Lower leg skin (tissue), 4 donors: ENCODE measurements at regions not wholly inside any gene's neighbourhood (a gene's known extent, or its start where the extent isn't known, plus 50 kb on each side); places are given as distances from the start of the nearest gene placed in this dataset.

ENCODE experiments used
- DNase-seq, 2 donors: peaks; one replicate each; pipeline ENCODE4 v3.0.0-alpha.2; 2019; ENCODE audit warnings: low spot score in 2 of 2
- H3K4me3 ChIP-seq: fragments of 200-600 bp; sonication (generic); 2 replicates; pipeline ENCODE4 v1.5.1; 2017; ENCODE audit warnings: mild to moderate bottlenecking, low read depth; ENCODE audit not compliant: poor library complexity, severe bottlenecking
- POLR2A ChIP-seq, 2 donors: fragments of 450-650 bp; IDR thresholded peaks; one replicate each; pipeline ENCODE4 v1.6.1; 2016 to 2017; ENCODE audit warnings: antibody characterized with exemption in 2 of 2, mild to moderate bottlenecking in 1 of 2, moderate library complexity in 1 of 2
- WGBS, 2 donors: methylation state at CpG; one replicate each; pipeline ENCODE4 v1.1.5; 2018; 5-methylcytosine and 5-hydroxymethylcytosine counted together
- intact Hi-C: fragments of 100-400 bp; cut with DNase I; formaldehyde crosslinking; loops from one replicate; pipeline ENCODE4 v1.15.0; 2023; ENCODE audit warnings: low total_unique reads
- TF ChIP-seq, protein P1 (sequence below), 3 donors: fragments of 450-650 bp; IDR thresholded peaks; one replicate each; pipeline ENCODE4 v1.5.1; 2016; ENCODE audit warnings: antibody characterized with exemption in 3 of 3, mild to moderate bottlenecking in 3 of 3, moderate library complexity in 2 of 3

DNA sequence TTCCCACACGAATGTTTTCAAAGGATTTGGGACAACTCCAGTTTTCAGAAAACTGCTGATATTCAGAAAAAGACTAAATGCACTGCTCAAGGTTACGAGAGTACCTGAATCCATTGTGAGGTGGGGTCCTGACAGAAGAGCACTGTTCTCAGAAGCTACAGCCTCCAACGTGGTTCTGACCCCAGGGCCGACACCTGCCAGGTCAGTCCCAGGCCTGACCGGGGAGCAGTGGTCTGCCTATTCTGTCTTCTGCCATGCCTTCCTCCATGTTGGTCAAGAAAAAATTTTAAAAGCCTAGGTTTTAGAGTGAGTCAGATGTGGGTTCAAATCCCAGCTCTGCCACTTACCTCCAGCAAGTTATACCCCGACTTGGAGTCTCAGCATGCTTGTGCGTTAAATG, 212.3 kb downstream of the BCL11A start:
- TF ChIP-seq, protein P1, sequence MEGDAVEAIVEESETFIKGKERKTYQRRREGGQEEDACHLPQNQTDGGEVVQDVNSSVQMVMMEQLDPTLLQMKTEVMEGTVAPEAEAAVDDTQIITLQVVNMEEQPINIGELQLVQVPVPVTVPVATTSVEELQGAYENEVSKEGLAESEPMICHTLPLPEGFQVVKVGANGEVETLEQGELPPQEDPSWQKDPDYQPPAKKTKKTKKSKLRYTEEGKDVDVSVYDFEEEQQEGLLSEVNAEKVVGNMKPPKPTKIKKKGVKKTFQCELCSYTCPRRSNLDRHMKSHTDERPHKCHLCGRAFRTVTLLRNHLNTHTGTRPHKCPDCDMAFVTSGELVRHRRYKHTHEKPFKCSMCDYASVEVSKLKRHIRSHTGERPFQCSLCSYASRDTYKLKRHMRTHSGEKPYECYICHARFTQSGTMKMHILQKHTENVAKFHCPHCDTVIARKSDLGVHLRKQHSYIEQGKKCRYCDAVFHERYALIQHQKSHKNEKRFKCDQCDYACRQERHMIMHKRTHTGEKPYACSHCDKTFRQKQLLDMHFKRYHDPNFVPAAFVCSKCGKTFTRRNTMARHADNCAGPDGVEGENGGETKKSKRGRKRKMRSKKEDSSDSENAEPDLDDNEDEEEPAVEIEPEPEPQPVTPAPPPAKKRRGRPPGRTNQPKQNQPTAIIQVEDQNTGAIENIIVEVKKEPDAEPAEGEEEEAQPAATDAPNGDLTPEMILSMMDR (IDR thresholded peaks at IDR 0.05): no peak
- no peak for TF ChIP-seq POLR2A (IDR thresholded peaks at IDR 0.05)
- WGBS, 2 donors: 87 to 93% methylated on average over 7 of the region's 7 CpGs
- intact Hi-C loops: no loop called here
- H3K4me3 ChIP-seq: no peak overlapping the region
- no peak for DNase-seq

DNA sequence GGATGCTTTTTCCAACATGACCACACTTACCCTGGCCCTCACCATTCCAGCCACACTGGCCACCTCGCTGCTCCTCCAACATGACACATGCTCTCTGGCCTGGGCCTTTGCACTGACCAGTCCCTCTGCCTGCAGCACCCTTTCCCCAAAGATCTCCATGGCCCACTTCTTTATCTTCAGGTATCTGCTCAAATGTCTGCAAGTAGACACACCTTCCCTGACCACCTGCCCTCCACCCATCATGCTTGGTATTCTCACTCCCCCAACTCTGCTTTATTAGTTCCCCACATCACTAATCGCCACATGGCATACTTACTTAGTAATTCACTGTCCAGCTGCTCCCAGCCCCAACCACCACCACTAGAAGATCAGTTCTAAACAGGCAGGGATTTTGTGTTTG, 214.2 kb downstream of the BCL11A start:
- no peak for TF ChIP-seq POLR2A (IDR thresholded peaks at IDR 0.05)
- TF ChIP-seq, protein P1 (IDR thresholded peaks at IDR 0.05): no peak
- H3K4me3 ChIP-seq: no peak overlapping the region
- intact Hi-C loops: no loop called here
- WGBS, 2 donors: 87 to 95% methylated on average over 2 of the region's 2 CpGs
- no peak for DNase-seq

DNA sequence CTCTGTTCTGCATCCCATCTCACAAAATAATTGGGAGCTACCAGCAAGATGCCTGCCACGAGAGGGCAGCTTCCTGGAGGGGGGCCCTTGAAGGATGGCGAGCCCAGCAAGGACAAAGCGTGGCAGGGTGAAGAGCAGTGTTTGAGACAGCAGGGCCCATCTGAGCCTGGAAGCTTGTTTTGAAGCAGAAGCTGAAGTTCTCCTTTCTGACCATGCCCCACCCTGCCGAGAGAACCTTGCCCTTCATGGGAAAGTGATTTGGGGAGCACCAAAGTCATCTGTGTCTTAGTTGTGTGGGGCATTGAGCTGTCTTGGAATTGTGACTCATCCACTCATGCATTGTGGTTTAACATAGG, 216.3 kb downstream of the BCL11A start:
- intact Hi-C loops: no loop called here
- DNase-seq: no peak
- TF ChIP-seq POLR2A (IDR thresholded peaks at IDR 0.05): no peak
- TF ChIP-seq, protein P1 (IDR thresholded peaks at IDR 0.05): no peak
- H3K4me3 ChIP-seq: no peak overlapping the region
- 68 to 70% methylated on average over 4 of the region's 4 CpGs for WGBS, 2 donors

DNA sequence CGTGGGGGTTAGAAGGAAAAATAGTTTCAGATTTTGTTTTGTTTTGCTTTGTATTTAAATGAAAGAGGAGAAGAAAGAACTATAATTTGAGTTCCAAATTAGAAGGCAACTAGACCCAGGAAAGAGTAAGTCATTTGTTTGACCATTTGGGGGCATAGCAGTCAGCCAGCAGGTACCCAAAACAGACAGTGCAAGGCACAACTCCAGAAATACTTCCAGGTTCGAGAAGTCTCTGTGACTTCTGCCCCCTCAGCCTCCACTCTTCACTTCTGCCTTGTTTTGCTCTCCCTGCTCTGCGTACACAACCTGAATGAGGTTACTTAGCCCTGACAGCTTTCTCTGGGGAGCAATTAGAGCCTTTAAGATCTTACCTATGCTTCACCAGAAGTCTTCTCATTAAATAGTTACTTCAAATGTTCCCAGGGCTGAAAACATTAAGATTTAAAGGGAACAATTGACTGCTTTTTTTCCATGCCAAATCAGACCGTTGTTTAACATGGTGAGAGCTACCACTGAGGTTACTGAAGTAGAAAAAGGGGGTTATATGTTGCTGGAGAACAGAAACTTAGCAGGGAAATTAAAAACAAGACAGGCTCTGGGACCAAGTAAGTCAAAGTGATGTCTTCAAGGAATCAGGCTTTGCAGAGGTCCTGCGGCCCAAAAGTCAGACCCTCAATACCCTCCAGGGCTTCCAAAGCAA, 216.9 kb downstream of the BCL11A start:
- no peak for DNase-seq
- intact Hi-C loops: no loop called here
- H3K4me3 ChIP-seq: no peak overlapping the region
- no peak for TF ChIP-seq POLR2A (IDR thresholded peaks at IDR 0.05)
- TF ChIP-seq, protein P1 (IDR thresholded peaks at IDR 0.05): no peak
- WGBS, 2 donors: 66 to 77% methylated on average over 5 of the region's 5 CpGs

DNA sequence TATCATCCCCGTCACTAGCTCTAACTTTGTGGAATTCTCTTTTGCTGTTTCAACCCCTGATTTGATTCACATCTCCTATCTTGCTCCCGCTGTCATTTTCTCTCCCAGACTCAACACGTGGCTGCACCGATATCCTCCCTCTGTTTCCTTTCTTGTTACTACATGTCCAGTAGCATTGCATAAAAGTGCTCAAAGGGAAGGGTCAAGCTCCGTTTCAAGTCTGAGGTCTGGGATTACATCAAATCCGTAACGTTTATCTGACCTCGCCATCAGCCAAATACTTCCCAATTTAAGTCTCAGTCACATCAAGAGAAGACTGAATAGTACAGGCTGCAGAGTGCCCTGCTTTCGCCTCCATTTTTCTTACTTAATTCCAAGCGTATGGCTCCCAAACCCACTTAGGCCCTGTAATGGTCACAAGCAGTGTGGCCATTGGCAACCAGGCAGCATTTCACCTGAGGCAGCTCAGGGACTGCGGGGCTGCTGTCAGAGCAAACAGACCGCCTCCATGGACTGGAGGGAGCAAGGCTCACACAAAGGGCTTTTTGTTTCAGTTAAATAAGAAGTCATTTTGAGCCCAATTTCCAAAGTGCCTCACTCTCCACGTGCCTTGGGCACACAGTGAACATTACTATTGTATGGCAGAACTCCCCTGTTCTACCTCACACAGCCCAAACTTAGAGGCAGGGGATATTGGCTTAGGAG, 217.8 kb downstream of the BCL11A start:
- WGBS, 2 donors: 70 to 73% methylated on average over 13 of the region's 13 CpGs
- intact Hi-C loops: no loop called here
- no peak for DNase-seq
- no peak for TF ChIP-seq POLR2A (IDR thresholded peaks at IDR 0.05)
- TF ChIP-seq, protein P1 (IDR thresholded peaks at IDR 0.05): no peak
- H3K4me3 ChIP-seq: no peak overlapping the region
